BE2C (cell line): ENCODE measurements at regions not wholly inside any gene's neighbourhood (a gene's known extent, or its start where the extent isn't known, plus 50 kb on each side); places are given as distances from the start of the nearest gene placed in this dataset.

Source experiments
- DNase-seq: peaks from one replicate; pipeline ENCODE4 v3.0.0-alpha.2; 2020
- H3K27me3 ChIP-seq: fragments of 250-450 bp; sonication (Bioruptor Pico); 2 replicates; pipeline ENCODE4 v1.5.1; 2020; ENCODE audit warnings: mild to moderate bottlenecking
- H3K36me3 ChIP-seq: fragments of 250-450 bp; sonication (Bioruptor Pico); 2 replicates; pipeline ENCODE4 v1.5.1; 2020; ENCODE audit warnings: mild to moderate bottlenecking
- H3K4me1 ChIP-seq: fragments of 250-450 bp; sonication (Bioruptor Pico); 2 replicates; pipeline ENCODE4 v1.5.1; 2020
- H3K4me3 ChIP-seq: 2 replicates; pipeline ENCODE4 v1.5.1; 2011; ENCODE audit warnings: low read depth, low read length
- H3K9me3 ChIP-seq: fragments of 250-450 bp; sonication (Bioruptor Pico); 2 replicates; pipeline ENCODE4 v1.5.1; 2020
- TF ChIP-seq, protein P1 (sequence below): IDR thresholded peaks from 2 replicates; pipeline ENCODE4 v1.5.1; 2012; ENCODE audit warnings: mild to moderate bottlenecking, low read depth, low read length

DNA sequence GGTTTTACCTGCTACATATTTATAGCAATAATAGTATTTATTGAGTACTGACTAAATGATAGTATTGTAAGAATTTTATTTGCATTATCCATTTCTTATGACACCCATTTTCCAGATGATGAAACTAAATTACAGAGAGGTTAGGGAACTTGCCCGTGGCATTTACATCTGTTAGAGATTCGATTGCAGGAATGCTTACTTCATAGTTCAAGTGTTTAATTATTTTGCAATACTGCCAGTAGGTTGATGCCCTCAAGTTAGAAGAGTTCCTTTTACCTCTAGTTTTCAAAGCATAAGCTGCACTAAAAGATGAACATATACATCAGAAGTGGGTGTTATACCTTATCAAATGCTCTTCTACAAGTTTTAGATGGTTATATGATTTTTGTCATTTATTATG is 362.8 kb upstream of the RGMA start:
- TF ChIP-seq, protein P1, sequence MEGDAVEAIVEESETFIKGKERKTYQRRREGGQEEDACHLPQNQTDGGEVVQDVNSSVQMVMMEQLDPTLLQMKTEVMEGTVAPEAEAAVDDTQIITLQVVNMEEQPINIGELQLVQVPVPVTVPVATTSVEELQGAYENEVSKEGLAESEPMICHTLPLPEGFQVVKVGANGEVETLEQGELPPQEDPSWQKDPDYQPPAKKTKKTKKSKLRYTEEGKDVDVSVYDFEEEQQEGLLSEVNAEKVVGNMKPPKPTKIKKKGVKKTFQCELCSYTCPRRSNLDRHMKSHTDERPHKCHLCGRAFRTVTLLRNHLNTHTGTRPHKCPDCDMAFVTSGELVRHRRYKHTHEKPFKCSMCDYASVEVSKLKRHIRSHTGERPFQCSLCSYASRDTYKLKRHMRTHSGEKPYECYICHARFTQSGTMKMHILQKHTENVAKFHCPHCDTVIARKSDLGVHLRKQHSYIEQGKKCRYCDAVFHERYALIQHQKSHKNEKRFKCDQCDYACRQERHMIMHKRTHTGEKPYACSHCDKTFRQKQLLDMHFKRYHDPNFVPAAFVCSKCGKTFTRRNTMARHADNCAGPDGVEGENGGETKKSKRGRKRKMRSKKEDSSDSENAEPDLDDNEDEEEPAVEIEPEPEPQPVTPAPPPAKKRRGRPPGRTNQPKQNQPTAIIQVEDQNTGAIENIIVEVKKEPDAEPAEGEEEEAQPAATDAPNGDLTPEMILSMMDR, result no peak
- Histone ChIP-seq H3K36me3 (no peaks in the 10 kb centered on the region), H3K27me3 (no peaks in the 10 kb centered on the region), H3K4me1 (peaks cover 12% of the 10 kb centered on the region), H3K4me3 (no peak overlapping the region), H3K9me3 (no peaks in the 10 kb centered on the region)
- no peak for DNase-seq

DNA sequence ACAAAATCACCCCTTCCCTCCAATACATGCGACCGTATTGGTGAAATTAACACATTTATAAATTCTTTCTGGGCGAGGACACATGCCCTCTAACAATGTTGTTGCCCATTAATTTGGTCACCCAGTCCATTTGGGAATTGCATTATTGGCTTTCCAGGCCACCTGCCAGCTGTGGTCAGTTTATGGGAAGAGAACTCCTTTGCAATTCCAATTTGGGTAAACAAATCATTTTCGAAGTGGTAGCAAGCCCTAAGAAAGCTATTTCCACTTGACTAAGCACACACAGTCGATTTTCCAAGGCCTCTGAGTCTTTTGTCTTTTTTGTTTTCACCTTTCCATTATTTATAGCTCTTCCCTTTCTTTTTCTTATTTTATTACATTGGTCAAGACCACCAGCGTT is 362.3 kb upstream of the RGMA start:
- Histone ChIP-seq H3K27me3 (no peaks in the 10 kb centered on the region), H3K36me3 (no peaks in the 10 kb centered on the region), H3K4me3 (no peak overlapping the region), H3K4me1 (peaks cover 12% of the 10 kb centered on the region), H3K9me3 (no peaks in the 10 kb centered on the region)
- no peak for DNase-seq
- TF ChIP-seq, protein P1, result no peak

DNA sequence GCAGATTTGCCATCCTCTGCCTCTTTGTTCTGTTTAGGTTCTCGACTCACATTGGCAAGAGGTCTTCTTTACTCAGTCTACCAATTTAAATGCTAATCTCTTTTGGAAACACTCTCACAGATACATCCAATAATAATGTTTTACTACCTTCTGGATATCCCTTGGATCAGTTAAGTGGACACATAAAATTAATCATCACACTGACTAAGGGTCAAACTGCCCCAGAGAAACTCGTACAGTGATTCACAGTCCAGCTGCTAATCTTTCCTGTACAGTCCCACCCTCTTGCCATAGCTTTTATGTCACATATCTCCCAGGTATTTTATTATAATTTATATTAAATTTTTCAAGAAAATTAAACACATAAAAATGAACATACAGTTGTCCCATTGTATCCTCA is 360.8 kb upstream of the RGMA start:
- DNase-seq, result no peak
- Histone ChIP-seq H3K27me3 (no peaks in the 10 kb centered on the region), H3K4me1 (peaks cover 5% of the 10 kb centered on the region), H3K36me3 (no peaks in the 10 kb centered on the region), H3K9me3 (no peaks in the 10 kb centered on the region), H3K4me3 (no peak overlapping the region)
- TF ChIP-seq, protein P1, result no peak

DNA sequence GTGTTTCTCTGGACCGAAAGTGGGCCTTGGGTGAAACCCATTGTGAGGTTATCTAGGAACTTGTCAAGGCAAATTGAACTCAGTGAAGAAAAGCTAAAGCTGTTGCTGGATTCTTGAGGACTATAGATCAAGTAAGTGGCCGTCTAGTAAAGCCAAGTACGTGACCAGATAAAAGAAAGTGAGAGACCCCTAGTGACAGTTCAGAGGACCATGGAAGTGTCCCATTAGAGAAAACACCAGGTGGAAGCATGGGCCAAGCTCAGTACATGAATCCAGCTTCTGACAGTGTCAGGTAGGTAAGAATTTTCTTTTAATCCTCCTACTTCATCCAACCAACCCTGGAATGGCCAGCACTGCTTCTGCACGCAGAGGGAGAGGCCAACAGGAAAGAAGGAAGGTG is 349.3 kb upstream of the RGMA start:
- DNase-seq, result no peak
- TF ChIP-seq, protein P1, result no peak
- H3K9me3 ChIP-seq, result no peaks in the 10 kb centered on the region
- H3K4me1 ChIP-seq, result no peaks in the 10 kb centered on the region; the same call in 1 of the 2 replicates
- no peak overlapping the region for H3K4me3 ChIP-seq
- H3K36me3 ChIP-seq, result no peaks in the 10 kb centered on the region
- no peaks in the 10 kb centered on the region for H3K27me3 ChIP-seq

DNA sequence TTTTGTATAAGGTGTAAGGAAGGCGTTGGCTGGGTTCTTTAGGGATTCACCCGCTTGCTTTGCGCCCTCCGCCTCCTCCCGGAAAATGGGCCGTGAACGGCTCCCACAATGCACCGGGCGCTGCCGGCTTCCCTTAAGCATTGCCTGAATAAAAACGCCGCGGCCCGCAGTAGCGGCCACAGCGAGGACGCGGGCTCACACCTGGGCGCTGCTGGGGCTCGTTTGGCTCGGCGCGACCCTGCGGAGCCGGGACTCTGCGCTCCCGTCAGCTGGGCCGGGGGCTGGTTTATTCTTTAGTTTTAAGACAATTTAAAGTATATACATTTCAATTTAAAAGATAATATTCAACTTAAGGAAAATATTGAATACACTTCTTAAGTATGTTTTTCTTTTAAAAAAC is 343.5 kb upstream of the RGMA start:
- H3K4me1 ChIP-seq, result no peaks in the 10 kb centered on the region
- no peak for DNase-seq

DNA sequence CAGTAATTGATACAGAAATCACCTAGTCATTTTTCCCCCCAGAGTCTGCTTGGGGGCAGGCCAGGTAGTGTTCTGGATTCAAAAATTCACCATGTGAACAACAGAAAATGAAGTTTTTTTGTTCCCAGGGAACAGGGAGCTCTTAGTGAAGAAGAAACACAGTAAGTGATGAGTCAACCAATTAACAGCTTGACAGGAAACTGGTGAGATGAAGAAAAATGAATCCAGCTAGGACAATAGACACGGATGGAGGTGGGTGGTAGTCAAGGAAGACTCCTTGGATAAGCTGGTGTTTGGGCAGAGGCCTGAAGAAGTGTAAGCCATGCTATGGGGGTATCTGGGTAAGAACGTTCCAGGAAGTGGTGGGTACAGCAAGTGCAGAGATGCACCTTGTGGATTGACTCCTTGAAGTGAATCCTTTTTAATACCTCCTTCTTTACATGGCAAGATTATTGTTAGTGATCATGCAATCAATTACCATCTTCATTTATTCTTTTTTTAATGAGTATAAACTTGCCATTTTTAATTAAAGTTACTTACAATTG is 339.9 kb upstream of the RGMA start:
- no peaks in the 10 kb centered on the region for H3K36me3 ChIP-seq
- TF ChIP-seq, protein P1, result no peak
- no peaks in the 10 kb centered on the region for H3K9me3 ChIP-seq
- H3K4me3 ChIP-seq, result no peak overlapping the region
- no peaks in the 10 kb centered on the region for H3K27me3 ChIP-seq
- DNase-seq, result no peak
- H3K4me1 ChIP-seq, result no peaks in the 10 kb centered on the region

More for the DNA sequence above, 343.5 kb upstream of the RGMA start:
- Histone ChIP-seq H3K36me3 (no peaks in the 10 kb centered on the region), H3K9me3 (no peaks in the 10 kb centered on the region), H3K27me3 (no peaks in the 10 kb centered on the region), H3K4me3 (no peak overlapping the region)
- TF ChIP-seq, protein P1, result no peak
